GM12891 (cell line): ENCODE measurements at regions not wholly inside any gene's neighbourhood (a gene's known extent, or its start where the extent isn't known, plus 50 kb on each side); places are given as distances from the start of the nearest gene placed in this dataset.

Source experiments
- POLR2A ChIP-seq: IDR thresholded peaks from 2 replicates; pipeline ENCODE4 v1.6.1; 2011; ENCODE audit warnings: low read depth, low read length, control low read depth
- POLR2AphosphoS5 ChIP-seq: IDR thresholded peaks from 2 replicates; pipeline ENCODE4 v1.6.1; 2011; ENCODE audit warnings: low read depth, low read length, control low read depth
- TAF1 ChIP-seq: IDR thresholded peaks from 2 replicates; pipeline ENCODE4 v1.6.1; 2011; ENCODE audit warnings: low read depth, low read length, control low read depth

- TF ChIP-seq POLR2A: no peak
- no peak for TF ChIP-seq TAF1
- TF ChIP-seq POLR2AphosphoS5: no peak
These were observed 1203.3 kb upstream of the IGFBP7 start for GRCh38 chr4:58313444-58313843.
